K562 (cell line): ENCODE measurements at regions not wholly inside any gene's neighbourhood (a gene's known extent, or its start where the extent isn't known, plus 50 kb on each side); places are given as distances from the start of the nearest gene placed in this dataset.

Experiments
- EZH2 ChIP-seq: IDR thresholded peaks from 2 replicates; pipeline ENCODE4 v1.6.1; 2012; ENCODE audit warnings: low read depth, mild to moderate bottlenecking, inconsistent platforms, low read length, borderline replicate concordance
- KHSRP ChIP-seq: fragments of 450-650 bp; IDR thresholded peaks from 2 replicates; pipeline ENCODE4 v1.6.1; 2017
- MECOM ChIP-seq: fragments of 250-450 bp; sonication (Bioruptor Pico); IDR thresholded peaks from 2 replicates; pipeline ENCODE4 v1.8.0; 2022; ENCODE audit warnings: inconsistent platforms
- POLR2A ChIP-seq: fragments of 450-650 bp; conservative IDR thresholded peaks from 2 replicates; pipeline ENCODE4 v1.6.1; 2016
- RAD21 ChIP-seq, 2 experiments: fragments of 250-450 bp in 1 of 2; fragments of 450-650 bp in 1 of 2; sonication (Bioruptor Pico) in 1 of 2; formaldehyde crosslinking in 1 of 2; IDR thresholded peaks in 1 of 2; conservative IDR thresholded peaks in 1 of 2; 2 replicates each; pipeline versions ENCODE4 v1.4.0 to v1.8.0; 2020 to 2022; ENCODE audit warnings: mild to moderate bottlenecking in 2 of 2, moderate library complexity in 1 of 2
- SRF ChIP-seq, 2 experiments: fragments of 250-450, 450-650 bp in 1 of 2; sonication (Bioruptor Pico) in 1 of 2; sonication (generic) in 1 of 2; formaldehyde crosslinking; IDR thresholded peaks; 2 replicates each; pipeline versions ENCODE4 v1.5.0 to v1.5.1; 2020 to 2022; ENCODE audit warnings: mild to moderate bottlenecking in 1 of 2, missing genetic modification reagents in 1 of 2
- TAF1 ChIP-seq: IDR thresholded peaks from 2 replicates; pipeline ENCODE4 v1.6.1; 2011; ENCODE audit warnings: mild to moderate bottlenecking, low read length, moderate library complexity; ENCODE audit not compliant: insufficient read depth, control insufficient read depth, severe bottlenecking; ENCODE audit errors: extremely low read depth

GRCh38 chr6:90939906-90940305, 353.0 kb upstream of the MAP3K7 start:
- TF ChIP-seq EZH2 (no peak), TAF1 (no peak), RAD21 (CRISPR knock-in tag; conservative IDR thresholded peaks at IDR 0.05 in 1 of 2, IDR thresholded peaks at IDR 0.05 in 1 of 2) (no peak), MECOM (no peak), KHSRP (no peak), POLR2A (no peak), SRF (CRISPR knock-in tag; IDR thresholded peaks at IDR 0.05) (no peak)
